ENCODE measurements at regions not wholly inside any gene's neighbourhood (a gene's known extent, or its start where the extent isn't known, plus 50 kb on each side); places are given as distances from the start of the nearest gene placed in this dataset.

DNA sequence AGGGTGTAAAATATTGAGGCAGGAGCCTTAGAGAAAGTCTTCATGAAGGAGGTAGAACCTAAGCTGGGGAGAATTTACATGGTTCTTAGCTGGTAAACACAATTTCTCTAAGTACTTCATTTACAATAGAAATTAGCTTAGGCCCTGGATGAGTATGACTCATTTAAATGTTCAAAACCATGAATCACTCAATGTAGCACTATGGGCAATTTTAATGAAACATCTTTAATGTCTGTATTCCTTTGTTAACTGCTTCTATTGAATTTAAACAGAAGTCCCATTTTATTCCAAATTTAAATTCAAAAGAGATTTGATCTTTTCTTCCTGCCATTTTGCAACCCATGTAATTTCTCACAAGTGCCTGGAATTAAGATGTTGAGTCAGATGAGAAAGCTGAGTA, 252.1 kb downstream of the RFC3 start:
- H2AFZ ChIP-seq: no peak overlapping the region
- ChIA-PET CTCF (no interaction called here), POLR2A (ENCODE audit: unreplicated experiment) (no interaction called here)
- H3K4me3 ChIP-seq: no peak overlapping the region
- intact Hi-C loops (cut with micrococcal nuclease; ENCODE audit: unreplicated experiment): no loop called here
- H3K9me2 ChIP-seq (ENCODE audit: insufficient read depth): no peaks in the 10 kb centered on the region
- H3K9me3 ChIP-seq (ENCODE audit: insufficient read depth, low read depth): peaks cover 15% of the 10 kb centered on the region
- no peak overlapping the region for H3K27ac ChIP-seq
- H3K79me2 ChIP-seq (ENCODE audit: low read depth): no peaks in the 10 kb centered on the region
- no peak for DNase-seq
- no peak for TF ChIP-seq EZH2 (IDR thresholded peaks at IDR 0.05; ENCODE audit: low read depth)
- TF ChIP-seq CTCF (conservative IDR thresholded peaks at IDR 0.05): no peak
- no peaks in the 10 kb centered on the region for H3K36me3 ChIP-seq (ENCODE audit: low read depth)
- no peak overlapping the region for H3K4me2 ChIP-seq
- BruUV-seq (replicated peaks): no TSS peak
- no peaks in the 10 kb centered on the region for H4K20me1 ChIP-seq (ENCODE audit: insufficient read depth)
- H3K27me3 ChIP-seq (ENCODE audit: insufficient read depth, low read depth): no peaks in the 10 kb centered on the region
- peaks cover 20% of the 10 kb centered on the region for H3K4me1 ChIP-seq (replicated peaks; ENCODE audit: insufficient read depth)
- H3F3A ChIP-seq (ENCODE audit: insufficient read depth, low read depth): peaks cover 11% of the 10 kb centered on the region; the same call in 1 of the 2 replicates

GRCh38 chr13:34070544-34071303, 252.8 kb downstream of the RFC3 start:
- intact Hi-C loops (cut with micrococcal nuclease; ENCODE audit: unreplicated experiment): no loop called here
- H4K20me1 ChIP-seq (ENCODE audit: insufficient read depth): no peaks in the 10 kb centered on the region
- no peak overlapping the region for H3K4me2 ChIP-seq
- DNase-seq: no peak
- H3K4me3 ChIP-seq: no peak overlapping the region
- BruUV-seq (replicated peaks): no TSS peak
- H3K4me1 ChIP-seq (replicated peaks; ENCODE audit: insufficient read depth): peaks cover 13% of the 10 kb centered on the region
- peaks cover 18% of the 10 kb centered on the region for H3K9me3 ChIP-seq (ENCODE audit: insufficient read depth, low read depth)
- H3K79me2 ChIP-seq (ENCODE audit: low read depth): no peaks in the 10 kb centered on the region
- ChIA-PET POLR2A (ENCODE audit: unreplicated experiment) (no interaction called here), CTCF (no interaction called here)
- H3K27me3 ChIP-seq (ENCODE audit: insufficient read depth, low read depth): no peaks in the 10 kb centered on the region
- H3K36me3 ChIP-seq (ENCODE audit: low read depth): no peaks in the 10 kb centered on the region
- TF ChIP-seq EZH2 (IDR thresholded peaks at IDR 0.05; ENCODE audit: low read depth) (no peak), CTCF (conservative IDR thresholded peaks at IDR 0.05) (no peak)
- no peak overlapping the region for H2AFZ ChIP-seq
- peaks cover 11% of the 10 kb centered on the region; the same call in 1 of the 2 replicates for H3F3A ChIP-seq (ENCODE audit: insufficient read depth, low read depth)
- H3K9me2 ChIP-seq (ENCODE audit: insufficient read depth): no peaks in the 10 kb centered on the region
- H3K27ac ChIP-seq: no peak overlapping the region

DNA sequence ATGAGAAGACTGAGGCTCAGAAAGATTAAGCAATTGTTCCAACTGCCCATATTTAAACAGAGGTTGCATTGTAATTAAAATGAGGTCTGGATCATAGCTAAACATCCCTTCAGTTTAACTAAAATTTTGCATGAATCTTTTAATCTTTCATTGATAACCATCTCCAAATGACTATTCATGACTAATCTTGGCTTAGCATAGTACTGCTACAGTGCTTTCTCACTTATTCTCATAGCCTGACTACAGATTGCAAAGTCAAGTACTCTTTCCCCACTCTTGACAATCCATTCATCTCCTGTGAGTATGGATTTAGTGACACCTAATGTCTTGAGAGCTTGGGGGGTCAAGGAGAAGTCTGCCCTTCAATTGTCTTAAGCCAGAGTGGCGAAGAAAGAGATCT, 258.4 kb downstream of the RFC3 start:
- ChIA-PET CTCF (no interaction called here), POLR2A (ENCODE audit: unreplicated experiment) (no interaction called here)
- H4K20me1 ChIP-seq (ENCODE audit: insufficient read depth): no peaks in the 10 kb centered on the region
- no peak overlapping the region for H3K4me3 ChIP-seq
- TF ChIP-seq EZH2 (IDR thresholded peaks at IDR 0.05; ENCODE audit: low read depth): no peak
- TF ChIP-seq CTCF (conservative IDR thresholded peaks at IDR 0.05): no peak
- H3K27ac ChIP-seq: no peak overlapping the region
- H3K79me2 ChIP-seq (ENCODE audit: low read depth): no peaks in the 10 kb centered on the region
- H3K4me2 ChIP-seq: no peak overlapping the region
- no peaks in the 10 kb centered on the region for H3K9me2 ChIP-seq (ENCODE audit: insufficient read depth)
- no peak for DNase-seq
- peaks cover 15% of the 10 kb centered on the region for H3K9me3 ChIP-seq (ENCODE audit: insufficient read depth, low read depth)
- H3F3A ChIP-seq (ENCODE audit: insufficient read depth, low read depth): no peaks in the 10 kb centered on the region; the same call in 1 of the 2 replicates
- BruUV-seq (replicated peaks): no TSS peak
- no peak overlapping the region for H2AFZ ChIP-seq
- intact Hi-C loops (cut with micrococcal nuclease; ENCODE audit: unreplicated experiment): loop anchor here (5.0 kb wide), 4 partner anchors 81 to 1646 kb away; no protein-coding TSS in a partner anchor
- peaks cover 9% of the 10 kb centered on the region for H3K4me1 ChIP-seq (replicated peaks; ENCODE audit: insufficient read depth)
- no peaks in the 10 kb centered on the region for H3K27me3 ChIP-seq (ENCODE audit: insufficient read depth, low read depth)
- H3K36me3 ChIP-seq (ENCODE audit: low read depth): no peaks in the 10 kb centered on the region
